Mucosa of descending colon (tissue), 3 donors: ENCODE measurements at regions not wholly inside any gene's neighbourhood (a gene's known extent, or its start where the extent isn't known, plus 50 kb on each side); places are given as distances from the start of the nearest gene placed in this dataset.

Experiments used
- ATAC-seq: fragments of 200-7000 bp; cut with Tn5 transposase; one replicate; pipeline ENCODE4 v1.9.1; 2020; ENCODE audit warnings: mild to moderate bottlenecking, moderate library complexity
- DNase-seq, 3 donors: peaks; one replicate each; pipeline ENCODE4 v3.0.0-alpha.2; 2020
- H3K36me3 ChIP-seq: fragments of 200-600 bp; one replicate; pipeline ENCODE4 v1.8.0; 2021; ENCODE audit warnings: low read depth, mild to moderate bottlenecking
- H3K4me1 ChIP-seq: fragments of 200-600 bp; one replicate; pipeline ENCODE4 v1.8.0; 2021; ENCODE audit warnings: low read depth, mild to moderate bottlenecking
- H3K4me3 ChIP-seq: fragments of 200-600 bp; one replicate; pipeline ENCODE4 v1.8.0; 2021; ENCODE audit warnings: mild to moderate bottlenecking
- H3K9me3 ChIP-seq: fragments of 200-600 bp; one replicate; pipeline ENCODE4 v1.8.0; 2021; ENCODE audit warnings: mild to moderate bottlenecking
- CTCF ChIP-seq: fragments of 200-600 bp; IDR thresholded peaks from one replicate; pipeline ENCODE4 v1.8.0; 2022; ENCODE audit warnings: antibody characterized with exemption, mild to moderate bottlenecking
- intact Hi-C, 2 donors: fragments of 100-400 bp; cut with DNase I in 1 of 2; cut with micrococcal nuclease in 1 of 2; formaldehyde crosslinking; loops; one replicate each; pipeline versions ENCODE4 v1.11.0 to v1.11.1; 2022; cut with DNase I, micrococcal nuclease
- donor health status: DM: no; HTN: no; CAD: no; lungs with moderate emphysema.
- donor health status: DM: no; HTN: no; CAD: no.
- donor health status: DM: no; HTN: yes; CAD: no.

GRCh38 chr14:45867046-45867894 lies 614.3 kb upstream of the MIS18BP1 start:
- no peak for DNase-seq
- no peak for ATAC-seq
- Histone ChIP-seq H3K4me3 (no peak overlapping the region), H3K4me1 (no peaks in the 10 kb centered on the region), H3K9me3 (peaks cover 4% of the 10 kb centered on the region), H3K36me3 (no peaks in the 10 kb centered on the region)
- intact Hi-C loops: no loop called here
- TF ChIP-seq CTCF: no peak

- no peak for ATAC-seq
- intact Hi-C loops: no loop called here
- TF ChIP-seq CTCF: no peak
Measured at GRCh38 chr14:45838597-45838996, 585.6 kb upstream of the MIS18BP1 start.

GRCh38 chr14:45819107-45819506 lies 566.1 kb upstream of the MIS18BP1 start:
- no peak overlapping the region for H3K4me3 ChIP-seq
- ATAC-seq (no peak), DNase-seq (no peak)
- no peaks in the 10 kb centered on the region for H3K36me3 ChIP-seq
- no peak for TF ChIP-seq CTCF
- H3K4me1 ChIP-seq: no peaks in the 10 kb centered on the region
- intact Hi-C loops: no loop called here
- H3K9me3 ChIP-seq: no peaks in the 10 kb centered on the region

More at GRCh38 chr14:45838597-45838996, 585.6 kb upstream of the MIS18BP1 start:
- Histone ChIP-seq H3K36me3 (no peaks in the 10 kb centered on the region), H3K4me3 (no peak overlapping the region), H3K4me1 (no peaks in the 10 kb centered on the region), H3K9me3 (no peaks in the 10 kb centered on the region)
- DNase-seq: no peak

- Histone ChIP-seq H3K4me3 (no peak overlapping the region), H3K4me1 (peaks cover 5% of the 10 kb centered on the region), H3K9me3 (no peaks in the 10 kb centered on the region), H3K36me3 (no peaks in the 10 kb centered on the region)
- intact Hi-C loops: no loop called here
- ATAC-seq (no peak), DNase-seq (no peak)
- TF ChIP-seq CTCF: no peak
Measured at GRCh38 chr14:45811155-45811554, 558.2 kb upstream of the MIS18BP1 start.

GRCh38 chr14:45810152-45810872 lies 557.3 kb upstream of the MIS18BP1 start:
- peak; percentile 2 for TF ChIP-seq CTCF
- H3K9me3 ChIP-seq: no peaks in the 10 kb centered on the region
- DNase-seq (peak in 1 of 3 donors; percentile 36), ATAC-seq (peak; percentile 75)
- intact Hi-C loops: no loop called here
- H3K4me3 ChIP-seq: no peak overlapping the region
- H3K36me3 ChIP-seq: no peaks in the 10 kb centered on the region
- H3K4me1 ChIP-seq: peaks cover 5% of the 10 kb centered on the region
